ENCODE measurements at regions not wholly inside any gene's neighbourhood (a gene's known extent, or its start where the extent isn't known, plus 50 kb on each side); places are given as distances from the start of the nearest gene placed in this dataset.

- TF ChIP-seq CTCF (IDR thresholded peaks at IDR 0.05), result no peak
- Histone ChIP-seq H3K27me3 (ENCODE audit: control insufficient read depth, insufficient read depth, low read length) (no peaks in the 10 kb centered on the region), H3K4me1 (peaks cover 5% of the 10 kb centered on the region), H3K79me2 (no peaks in the 10 kb centered on the region), H3K27ac (no peak overlapping the region), H3K9ac (no peak overlapping the region), H3K4me3 (ENCODE audit: low read depth, low read length) (no peak overlapping the region), H2AFZ (no peak overlapping the region), H3K9me3 (ENCODE audit: control insufficient read depth, low read length) (no peaks in the 10 kb centered on the region), H3K4me2 (ENCODE audit: low read length) (no peak overlapping the region), H3K36me3 (ENCODE audit: control insufficient read depth, insufficient read depth, low read length) (no peaks in the 10 kb centered on the region)
Observed at GRCh38 chr14:22428700-22429291, 160.2 kb downstream of the DAD1 start.

- TF ChIP-seq CTCF (IDR thresholded peaks at IDR 0.05), result no peak
- peaks cover under 1% of the 10 kb centered on the region for H3K4me1 ChIP-seq
- H3K4me2 ChIP-seq (ENCODE audit: low read length), result no peak overlapping the region
- H3K27ac ChIP-seq, result no peak overlapping the region
- no peaks in the 10 kb centered on the region for H3K27me3 ChIP-seq (ENCODE audit: control insufficient read depth, insufficient read depth, low read length)
- no peaks in the 10 kb centered on the region for H3K79me2 ChIP-seq
- no peak overlapping the region for H3K4me3 ChIP-seq (ENCODE audit: low read depth, low read length)
- no peak overlapping the region for H2AFZ ChIP-seq
- H3K9ac ChIP-seq, result no peak overlapping the region
- H3K9me3 ChIP-seq (ENCODE audit: control insufficient read depth, low read length), result no peaks in the 10 kb centered on the region
- no peaks in the 10 kb centered on the region for H3K36me3 ChIP-seq (ENCODE audit: control insufficient read depth, insufficient read depth, low read length)
Observed at GRCh38 chr14:22427771-22428231, 161.2 kb downstream of the DAD1 start.

GRCh38 chr14:22426711-22427110 is 162.3 kb downstream of the DAD1 start:
- no peak overlapping the region for H3K4me3 ChIP-seq (ENCODE audit: low read depth, low read length)
- no peak overlapping the region for H3K9ac ChIP-seq
- H3K9me3 ChIP-seq (ENCODE audit: control insufficient read depth, low read length), result no peaks in the 10 kb centered on the region
- no peak overlapping the region for H2AFZ ChIP-seq
- H3K79me2 ChIP-seq, result no peaks in the 10 kb centered on the region
- no peaks in the 10 kb centered on the region for H3K36me3 ChIP-seq (ENCODE audit: control insufficient read depth, insufficient read depth, low read length)
- H3K4me2 ChIP-seq (ENCODE audit: low read length), result no peak overlapping the region
- H3K27ac ChIP-seq, result no peak overlapping the region
- no peaks in the 10 kb centered on the region for H3K4me1 ChIP-seq
- no peaks in the 10 kb centered on the region for H3K27me3 ChIP-seq (ENCODE audit: control insufficient read depth, insufficient read depth, low read length)
- no peak for TF ChIP-seq CTCF (IDR thresholded peaks at IDR 0.05)

GRCh38 chr14:22423958-22424357 is 165.1 kb downstream of the DAD1 start:
- H3K4me1 ChIP-seq, result no peaks in the 10 kb centered on the region
- no peaks in the 10 kb centered on the region for H3K9me3 ChIP-seq (ENCODE audit: control insufficient read depth, low read length)
- H3K4me3 ChIP-seq (ENCODE audit: low read depth, low read length), result no peak overlapping the region
- no peak overlapping the region for H3K9ac ChIP-seq
- no peak overlapping the region for H2AFZ ChIP-seq
- H3K36me3 ChIP-seq (ENCODE audit: control insufficient read depth, insufficient read depth, low read length), result no peaks in the 10 kb centered on the region
- H3K27me3 ChIP-seq (ENCODE audit: control insufficient read depth, insufficient read depth, low read length), result no peaks in the 10 kb centered on the region
- no peaks in the 10 kb centered on the region for H3K79me2 ChIP-seq
- H3K27ac ChIP-seq, result no peak overlapping the region
- H3K4me2 ChIP-seq (ENCODE audit: low read length), result no peak overlapping the region
- TF ChIP-seq CTCF (IDR thresholded peaks at IDR 0.05), result no peak

GRCh38 chr14:22422238-22422637 is 166.8 kb downstream of the DAD1 start:
- Histone ChIP-seq H3K27me3 (ENCODE audit: control insufficient read depth, insufficient read depth, low read length) (no peaks in the 10 kb centered on the region), H3K4me2 (ENCODE audit: low read length) (no peak overlapping the region), H3K4me3 (ENCODE audit: low read depth, low read length) (no peak overlapping the region), H3K9ac (no peak overlapping the region), H3K27ac (no peak overlapping the region), H3K9me3 (ENCODE audit: control insufficient read depth, low read length) (no peaks in the 10 kb centered on the region), H3K79me2 (no peaks in the 10 kb centered on the region), H2AFZ (no peak overlapping the region), H3K36me3 (ENCODE audit: control insufficient read depth, insufficient read depth, low read length) (no peaks in the 10 kb centered on the region), H3K4me1 (no peaks in the 10 kb centered on the region)
- TF ChIP-seq CTCF (IDR thresholded peaks at IDR 0.05), result no peak
